ENCODE measurements at regions not wholly inside any gene's neighbourhood (a gene's known extent, or its start where the extent isn't known, plus 50 kb on each side); places are given as distances from the start of the nearest gene placed in this dataset.

DNA sequence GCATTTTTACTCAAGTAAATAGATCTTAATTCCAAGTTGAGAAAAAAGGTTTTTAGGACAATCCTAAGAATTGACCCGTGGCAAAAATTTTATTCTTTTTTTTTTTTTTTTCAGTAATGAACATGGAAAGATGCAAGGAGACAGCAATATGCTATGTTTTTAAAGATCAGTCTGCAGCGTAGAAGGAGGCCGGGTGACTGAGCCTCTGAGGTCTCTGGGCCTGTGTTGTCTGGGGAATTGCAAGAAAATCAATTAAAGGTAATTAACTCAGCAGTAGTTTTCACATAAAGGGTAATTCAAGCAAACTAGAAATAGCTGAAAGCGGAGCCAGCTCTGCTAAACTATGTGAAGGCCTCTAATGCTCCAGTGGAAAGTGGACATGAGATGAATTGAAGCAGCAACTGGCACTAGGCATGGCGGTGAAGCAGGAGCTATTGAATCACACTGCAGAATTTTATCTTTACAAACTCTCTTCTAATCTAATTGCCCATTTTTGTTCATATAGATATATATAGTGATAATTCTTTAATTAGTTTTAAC lies 285.2 kb upstream of the ITGA1 start:
- H3K4me3 ChIP-seq = no peak overlapping the region
- H3K36me3 Mint-ChIP-seq = no peaks in the 10 kb centered on the region
- H4K20me1 ChIP-seq (ENCODE audit: low read depth) = no peaks in the 10 kb centered on the region
- H3F3A ChIP-seq (ENCODE audit: low read depth) = no peaks in the 10 kb centered on the region
- H3K79me2 ChIP-seq (ENCODE audit: low read depth) = no peaks in the 10 kb centered on the region
- peaks cover 6% of the 10 kb centered on the region for H3K4me1 Mint-ChIP-seq
- no peaks in the 10 kb centered on the region for H3K9me3 Mint-ChIP-seq
- peak overlapping the region; percentile 47 for H3K4me2 ChIP-seq
- no peaks in the 10 kb centered on the region for H3K27me3 ChIP-seq
- H3K9me3 ChIP-seq (ENCODE audit: low read depth) = no peaks in the 10 kb centered on the region
- H3K27me3 Mint-ChIP-seq (ENCODE audit: insufficient read depth, low read depth) = no peaks in the 10 kb centered on the region
- DNase-seq (ENCODE audit: low spot score) = peak; percentile 17
- no peaks in the 10 kb centered on the region for H3K36me3 ChIP-seq
- H3K27ac ChIP-seq = peak overlapping the region; percentile 67
- H3K4me1 ChIP-seq = peaks cover 25% of the 10 kb centered on the region
- H3K4me3 Mint-ChIP-seq = no peak overlapping the region
- TF ChIP-seq EZH2 (IDR thresholded peaks at IDR 0.05) (no peak), EZH2phosphoT487 (IDR thresholded peaks at IDR 0.05) (no peak)
- TF ChIP-seq, protein P1, sequence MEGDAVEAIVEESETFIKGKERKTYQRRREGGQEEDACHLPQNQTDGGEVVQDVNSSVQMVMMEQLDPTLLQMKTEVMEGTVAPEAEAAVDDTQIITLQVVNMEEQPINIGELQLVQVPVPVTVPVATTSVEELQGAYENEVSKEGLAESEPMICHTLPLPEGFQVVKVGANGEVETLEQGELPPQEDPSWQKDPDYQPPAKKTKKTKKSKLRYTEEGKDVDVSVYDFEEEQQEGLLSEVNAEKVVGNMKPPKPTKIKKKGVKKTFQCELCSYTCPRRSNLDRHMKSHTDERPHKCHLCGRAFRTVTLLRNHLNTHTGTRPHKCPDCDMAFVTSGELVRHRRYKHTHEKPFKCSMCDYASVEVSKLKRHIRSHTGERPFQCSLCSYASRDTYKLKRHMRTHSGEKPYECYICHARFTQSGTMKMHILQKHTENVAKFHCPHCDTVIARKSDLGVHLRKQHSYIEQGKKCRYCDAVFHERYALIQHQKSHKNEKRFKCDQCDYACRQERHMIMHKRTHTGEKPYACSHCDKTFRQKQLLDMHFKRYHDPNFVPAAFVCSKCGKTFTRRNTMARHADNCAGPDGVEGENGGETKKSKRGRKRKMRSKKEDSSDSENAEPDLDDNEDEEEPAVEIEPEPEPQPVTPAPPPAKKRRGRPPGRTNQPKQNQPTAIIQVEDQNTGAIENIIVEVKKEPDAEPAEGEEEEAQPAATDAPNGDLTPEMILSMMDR (IDR thresholded peaks at IDR 0.05) = no peak
- peak overlapping the region; percentile 71 for H2AFZ ChIP-seq (replicated peaks)
- H3K27ac Mint-ChIP-seq = peak overlapping the region; percentile 81
- H3K9ac ChIP-seq = no peak overlapping the region

DNA sequence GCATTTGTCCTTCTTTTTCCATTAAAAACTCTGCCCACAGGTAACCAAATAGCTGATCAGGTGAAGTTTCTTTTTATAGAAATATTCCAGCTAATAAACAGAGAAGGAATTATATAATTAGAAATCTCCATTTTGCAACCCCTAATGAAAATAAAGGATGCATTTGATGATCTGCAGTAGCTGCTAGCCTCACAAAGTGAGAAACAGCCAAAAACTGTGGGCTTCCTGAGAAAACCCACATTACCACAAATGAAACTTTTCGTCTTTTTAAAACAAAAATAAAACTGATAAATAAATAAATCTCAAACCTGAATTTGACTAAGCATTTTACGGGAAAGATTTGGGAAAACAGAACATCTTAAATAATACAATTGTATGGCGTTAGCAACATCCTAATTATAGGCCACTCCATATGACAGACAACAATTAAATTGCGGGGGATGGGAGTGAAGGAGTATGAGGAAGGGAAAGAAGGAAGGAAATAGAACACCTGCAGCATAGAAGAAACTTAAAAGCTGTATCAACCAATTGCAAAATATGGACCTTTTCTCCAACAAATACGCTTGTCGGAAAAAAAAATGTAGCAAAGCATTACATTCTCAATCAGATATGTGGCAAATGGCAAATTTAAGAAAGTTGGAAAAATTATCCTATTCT lies 283.0 kb upstream of the ITGA1 start:
- Histone ChIP-seq H3K4me2 (peak overlapping the region; percentile 17), H3K27me3 (no peaks in the 10 kb centered on the region), H3K27ac (no peak overlapping the region), H4K20me1 (ENCODE audit: low read depth) (no peaks in the 10 kb centered on the region), H2AFZ (replicated peaks) (peak overlapping the region; percentile 48), H3K4me1 (peaks cover 25% of the 10 kb centered on the region), H3K9ac (no peak overlapping the region), H3K4me3 (no peak overlapping the region), H3K36me3 (no peaks in the 10 kb centered on the region), H3F3A (ENCODE audit: low read depth) (no peaks in the 10 kb centered on the region), H3K9me3 (ENCODE audit: low read depth) (no peaks in the 10 kb centered on the region), H3K79me2 (ENCODE audit: low read depth) (no peaks in the 10 kb centered on the region)
- Mint-ChIP-seq H3K36me3 (no peaks in the 10 kb centered on the region), H3K27ac (no peak overlapping the region), H3K27me3 (ENCODE audit: insufficient read depth, low read depth) (peaks cover 2% of the 10 kb centered on the region), H3K4me1 (peaks cover 6% of the 10 kb centered on the region), H3K9me3 (no peaks in the 10 kb centered on the region), H3K4me3 (no peak overlapping the region)
- DNase-seq (ENCODE audit: low spot score) = no peak
- TF ChIP-seq, protein P1 (IDR thresholded peaks at IDR 0.05) = no peak
- TF ChIP-seq EZH2phosphoT487 (IDR thresholded peaks at IDR 0.05) (no peak), EZH2 (IDR thresholded peaks at IDR 0.05) (no peak)

DNA sequence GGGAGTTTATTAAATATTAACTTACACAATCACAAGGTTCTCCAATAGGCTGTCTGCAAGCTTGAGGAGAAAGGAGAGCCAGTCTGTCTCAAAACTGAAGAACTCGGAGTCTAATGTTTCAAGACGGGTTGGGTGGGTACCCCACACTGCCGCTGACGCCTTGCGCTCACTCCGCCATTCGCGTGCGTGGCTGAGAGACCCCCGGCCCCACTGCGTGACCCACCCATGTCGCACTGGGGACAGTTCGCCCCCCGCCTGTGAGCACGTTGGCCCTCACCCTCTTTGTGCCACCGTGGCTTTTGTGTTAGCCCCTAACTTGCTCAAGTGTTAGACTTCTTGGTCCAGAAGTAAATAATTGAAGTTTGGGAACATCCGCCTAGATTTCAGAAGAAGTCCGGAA lies 270.0 kb upstream of the ITGA1 start:
- H3K4me3 Mint-ChIP-seq = no peak overlapping the region
- no peak overlapping the region for H3K27ac Mint-ChIP-seq
- no peaks in the 10 kb centered on the region for H4K20me1 ChIP-seq (ENCODE audit: low read depth)
- H3K9me3 ChIP-seq (ENCODE audit: low read depth) = no peaks in the 10 kb centered on the region
- no peaks in the 10 kb centered on the region for H3K36me3 Mint-ChIP-seq
- no peaks in the 10 kb centered on the region for H3K79me2 ChIP-seq (ENCODE audit: low read depth)
- no peak overlapping the region for H3K4me3 ChIP-seq
- H3K9me3 Mint-ChIP-seq = peaks cover 8% of the 10 kb centered on the region
- TF ChIP-seq, protein P1 (IDR thresholded peaks at IDR 0.05) = no peak
- TF ChIP-seq EZH2phosphoT487 (IDR thresholded peaks at IDR 0.05) = no peak
- TF ChIP-seq EZH2 (IDR thresholded peaks at IDR 0.05) = no peak
- H3K9ac ChIP-seq = no peak overlapping the region
- no peak for DNase-seq (ENCODE audit: low spot score)
- H2AFZ ChIP-seq (replicated peaks) = no peak overlapping the region
- H3K36me3 ChIP-seq = no peaks in the 10 kb centered on the region
- no peaks in the 10 kb centered on the region for H3K27me3 ChIP-seq
- H3K27ac ChIP-seq = no peak overlapping the region
- no peak overlapping the region for H3K4me2 ChIP-seq
- H3K27me3 Mint-ChIP-seq (ENCODE audit: insufficient read depth, low read depth) = no peaks in the 10 kb centered on the region
- no peaks in the 10 kb centered on the region for H3K4me1 ChIP-seq
- no peaks in the 10 kb centered on the region for H3F3A ChIP-seq (ENCODE audit: low read depth)
- no peaks in the 10 kb centered on the region for H3K4me1 Mint-ChIP-seq

Measured in neural progenitor cell (in vitro differentiated cells).